Pons (tissue), 1 donor: ENCODE measurements at regions not wholly inside any gene's neighbourhood (a gene's known extent, or its start where the extent isn't known, plus 50 kb on each side); places are given as distances from the start of the nearest gene placed in this dataset.
"Not testable (repeated sequence)": the region's sequence is repeated elsewhere in the genome, so short reads cannot be mapped to it uniquely, and the experiment has no call there.

Experiments used
- DNase-seq: peaks from one replicate; pipeline ENCODE4 v3.0.0-alpha.2; 2016; ENCODE audit warnings: low spot score

DNA sequence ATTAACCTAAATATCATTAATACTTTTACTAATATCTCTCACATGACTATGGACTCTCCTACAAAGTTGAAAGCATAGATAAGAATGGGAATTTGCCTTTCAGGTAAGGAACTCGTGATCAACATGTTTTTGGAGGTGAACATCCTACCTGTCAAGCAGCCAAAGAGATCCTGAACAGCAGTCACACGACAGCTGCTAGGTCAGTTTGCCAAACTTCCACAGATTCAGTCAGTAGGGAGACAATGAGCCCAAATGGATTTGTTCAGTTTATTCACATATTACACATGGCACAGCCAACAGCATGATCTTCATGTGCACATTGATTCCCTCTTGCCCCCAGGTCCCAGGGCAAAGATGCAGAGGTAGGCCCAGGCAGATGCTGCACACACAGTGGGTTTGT lies 86.1 kb upstream of the LOC128125822 start:
- DNase-seq: no peak

DNA sequence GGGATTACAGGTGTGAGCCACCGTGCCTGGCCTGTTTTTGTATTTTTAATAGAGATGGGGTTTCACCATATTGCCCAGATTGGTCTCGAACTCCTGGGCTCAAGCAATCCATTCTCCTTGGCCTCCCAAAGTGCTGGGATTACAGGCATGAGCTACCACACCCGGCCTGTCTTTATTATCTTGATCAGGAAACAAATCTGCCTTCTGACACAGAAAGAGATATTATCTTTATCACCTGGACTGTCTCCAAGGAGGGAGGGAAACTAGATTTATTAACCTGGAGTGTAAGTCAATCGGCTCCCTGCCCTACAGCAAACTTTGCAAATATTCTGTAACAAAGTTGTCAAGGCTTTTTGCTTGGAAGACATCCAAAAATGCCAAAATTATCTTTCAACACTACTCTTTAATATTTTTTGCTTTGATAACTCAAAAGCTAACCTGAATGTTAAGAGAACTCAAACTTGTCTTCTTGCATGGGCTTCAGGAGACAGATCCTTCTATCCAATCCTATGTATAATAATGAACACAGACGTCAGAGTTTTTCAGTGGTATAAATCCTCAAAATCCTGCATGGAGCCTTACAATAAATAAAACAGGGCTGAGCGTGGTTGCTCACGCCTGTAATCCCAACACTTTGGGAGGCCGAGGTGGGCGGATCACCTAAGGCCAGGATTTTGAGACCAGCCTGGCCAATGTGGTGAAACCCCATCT lies 85.0 kb upstream of the LOC128125822 start:
- DNase-seq: no peak

DNA sequence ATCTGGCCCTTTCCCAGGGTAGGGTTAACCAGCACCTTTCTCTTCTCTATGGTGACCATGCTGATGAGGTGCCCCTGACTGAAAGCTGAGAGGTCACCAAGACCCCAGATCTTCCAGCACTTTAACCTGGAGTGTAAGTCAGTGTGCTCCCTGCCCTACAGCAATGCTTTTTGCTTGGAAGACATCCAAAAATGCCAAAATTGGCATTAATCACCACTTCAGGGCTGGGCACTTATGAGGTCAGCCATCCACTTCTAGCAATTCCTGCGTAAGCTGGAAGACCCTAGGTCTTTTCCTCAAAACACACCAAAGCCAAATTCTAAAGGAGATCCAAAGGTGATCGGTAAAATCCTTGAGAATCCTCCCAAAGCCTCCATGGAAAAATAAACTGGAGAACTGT lies 81.2 kb upstream of the LOC128125822 start:
- DNase-seq: no peak

DNA sequence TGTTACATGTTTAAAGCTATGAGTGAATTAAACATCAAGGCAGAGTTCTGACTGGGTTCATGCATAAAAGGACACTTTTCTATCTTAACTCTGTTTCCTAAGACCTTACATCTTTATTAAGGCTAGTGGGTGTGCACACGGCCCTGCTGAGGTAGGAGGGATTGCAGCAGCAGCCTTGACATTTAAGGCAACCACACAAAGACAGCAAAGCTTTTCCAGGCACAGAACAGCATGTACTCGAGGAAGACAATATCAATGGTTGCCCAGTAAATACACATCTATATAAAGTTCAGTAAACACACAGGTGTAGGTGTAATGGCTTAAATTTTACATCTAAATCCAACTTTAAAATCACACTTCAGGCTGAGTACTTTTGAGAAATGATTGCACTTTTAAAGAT lies 79.8 kb upstream of the LOC128125822 start:
- DNase-seq: no peak

DNA sequence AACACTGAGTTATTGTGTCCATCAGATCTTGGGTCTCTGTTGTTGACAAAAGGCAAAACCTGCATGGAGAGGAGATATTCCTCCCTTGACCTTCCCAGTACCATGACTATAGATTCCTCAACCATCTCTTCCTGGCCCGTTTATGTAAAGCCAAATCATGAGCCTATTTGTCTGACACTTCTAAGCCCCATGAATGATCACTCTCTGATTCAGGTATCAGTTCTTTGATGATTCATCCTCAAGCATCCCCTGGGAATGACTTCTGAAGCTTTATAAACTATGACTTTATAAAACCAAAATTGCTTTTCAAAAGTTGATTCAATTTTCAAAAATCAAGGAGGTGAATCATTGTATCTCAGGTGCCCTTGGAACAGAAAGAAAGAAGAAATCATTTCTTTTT lies 78.7 kb upstream of the LOC128125822 start:
- DNase-seq: no peak

DNA sequence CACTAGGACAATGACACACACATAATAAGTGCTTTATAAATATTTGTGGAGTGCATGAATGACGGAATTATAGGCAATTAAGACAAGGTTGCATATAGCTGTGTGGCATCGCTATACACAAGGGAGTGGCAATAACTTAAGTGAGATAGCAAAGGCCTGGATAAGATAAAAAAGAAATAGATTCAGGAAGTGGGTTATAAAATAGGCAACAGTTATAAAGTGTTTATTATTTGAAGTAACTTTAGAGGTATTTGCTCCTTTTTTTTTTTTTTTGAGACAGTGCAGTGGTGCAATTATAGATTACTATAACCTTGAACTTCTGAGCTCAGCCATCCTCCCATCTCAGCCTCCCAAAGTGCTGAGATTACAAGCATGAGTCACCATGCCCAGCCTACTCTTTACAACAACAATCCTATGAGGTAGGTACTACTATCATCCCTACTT lies 75.9 kb upstream of the LOC128125822 start:
- no peak for DNase-seq

DNA sequence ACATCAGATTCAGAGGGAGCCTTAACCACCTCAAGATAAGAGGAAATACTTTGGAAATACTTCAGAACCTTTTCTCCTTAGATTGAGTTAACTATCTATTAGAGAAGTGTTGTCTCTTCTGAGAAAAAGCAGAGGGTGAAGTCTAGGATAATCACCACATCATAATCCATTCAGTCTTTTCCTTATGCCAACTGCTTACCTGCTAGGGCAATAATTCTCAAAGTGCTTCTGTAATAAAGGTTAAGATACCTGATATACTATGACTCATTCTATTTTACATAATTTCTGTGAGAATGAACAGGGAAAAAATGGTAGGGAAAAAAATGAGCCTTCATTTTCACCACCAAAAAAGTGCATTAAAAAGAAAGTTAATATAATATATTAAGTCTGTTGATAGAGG lies 70.1 kb upstream of the LOC128125822 start:
- no peak for DNase-seq

DNA sequence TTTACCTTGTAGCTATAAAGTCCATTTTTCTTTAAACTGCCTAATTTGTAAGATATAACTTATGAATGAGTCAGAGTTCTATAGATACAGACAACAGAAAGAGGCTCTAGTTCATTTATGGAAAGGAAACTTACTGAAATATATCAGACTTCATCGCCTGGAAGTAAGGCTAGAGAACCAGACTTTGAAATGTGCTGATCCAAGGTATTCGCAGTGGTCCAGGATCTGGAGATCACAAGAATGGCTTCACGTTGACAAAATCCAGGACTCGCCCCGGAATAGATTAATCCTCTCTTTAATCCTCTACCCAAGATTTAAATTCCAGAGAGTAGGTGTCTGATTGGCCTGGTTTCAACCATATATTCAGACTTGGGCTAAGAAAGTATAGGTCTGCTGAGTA lies 69.1 kb upstream of the LOC128125822 start:
- DNase-seq: no peak

DNA sequence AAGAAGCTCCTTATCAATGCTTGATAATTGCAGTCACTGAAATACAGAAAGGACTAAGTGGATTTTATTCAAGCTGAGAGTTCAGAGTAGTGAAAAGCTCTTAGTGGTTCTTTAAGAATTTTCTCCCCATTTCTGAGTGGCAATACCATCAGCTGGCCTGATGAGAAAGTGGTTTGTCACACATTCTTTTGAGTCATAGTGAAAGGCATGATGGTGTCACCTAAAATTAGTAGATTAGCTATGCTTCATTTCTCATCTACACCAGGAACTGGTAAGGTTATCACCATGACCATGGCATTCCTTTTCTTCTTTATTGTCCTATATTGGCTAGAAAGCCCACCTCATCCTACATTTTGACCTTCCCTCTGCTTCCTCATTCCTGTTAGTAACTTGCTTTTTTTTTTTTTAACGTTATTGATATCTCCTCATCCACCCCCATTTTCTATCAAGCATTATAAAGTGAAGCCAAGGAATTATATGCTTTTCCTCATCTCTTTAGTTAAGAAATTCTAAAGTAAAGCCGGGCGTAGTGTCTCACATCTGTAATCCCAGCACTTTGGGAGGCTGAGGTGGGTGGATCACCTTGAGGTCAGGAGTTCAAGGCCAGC lies 67.4 kb upstream of the LOC128125822 start:
- no peak for DNase-seq

DNA sequence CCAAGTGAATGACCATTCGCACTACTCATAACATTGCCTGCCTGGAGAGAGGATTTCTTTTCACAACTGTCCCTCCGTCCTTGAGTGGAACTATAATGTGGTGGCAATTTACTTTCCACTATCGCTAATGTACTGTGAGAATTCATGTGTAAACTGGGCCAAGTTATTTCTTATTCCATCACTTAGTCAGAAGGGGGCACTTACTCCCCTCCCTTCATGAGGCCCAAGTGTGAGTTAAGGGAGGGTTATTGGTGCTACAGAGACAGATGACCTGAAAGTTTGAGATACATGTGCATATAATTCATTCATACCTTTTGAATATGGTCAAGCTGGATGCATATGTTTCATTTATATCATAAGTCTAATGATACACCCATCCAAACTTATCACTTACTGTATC lies 65.2 kb upstream of the LOC128125822 start:
- no peak for DNase-seq

DNA sequence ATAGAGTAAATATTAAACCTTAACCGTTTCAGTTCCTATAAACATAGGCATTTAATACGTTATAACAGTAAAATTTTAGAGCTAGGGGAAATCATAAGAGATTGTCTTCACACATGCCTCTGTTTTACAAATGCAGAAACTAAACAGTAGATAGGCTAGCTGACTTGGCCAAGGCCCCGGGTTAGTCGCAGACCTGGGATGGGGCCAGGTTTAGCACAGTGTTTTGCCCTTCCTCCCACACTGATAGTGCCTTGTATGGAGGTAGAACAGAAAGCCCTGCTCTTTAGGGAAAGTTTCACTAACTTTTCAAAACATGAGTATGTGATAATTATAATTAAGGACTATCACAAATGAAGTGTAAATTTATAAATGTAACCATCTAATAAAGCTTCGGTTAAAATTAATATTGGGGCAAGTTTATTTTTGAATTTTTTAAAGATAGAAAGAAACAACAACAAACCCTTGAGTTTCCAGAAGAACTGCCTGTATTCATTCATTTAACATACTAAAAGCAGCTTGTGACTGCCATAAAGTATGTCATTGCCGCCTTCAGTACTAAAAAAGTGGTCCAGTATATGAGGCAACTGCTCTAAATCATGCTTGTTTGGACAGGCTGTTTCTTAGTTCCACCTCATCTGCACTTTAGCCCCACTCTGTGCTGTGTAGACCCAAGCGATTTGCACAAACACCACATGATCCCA lies 62.5 kb upstream of the LOC128125822 start:
- DNase-seq: no peak

DNA sequence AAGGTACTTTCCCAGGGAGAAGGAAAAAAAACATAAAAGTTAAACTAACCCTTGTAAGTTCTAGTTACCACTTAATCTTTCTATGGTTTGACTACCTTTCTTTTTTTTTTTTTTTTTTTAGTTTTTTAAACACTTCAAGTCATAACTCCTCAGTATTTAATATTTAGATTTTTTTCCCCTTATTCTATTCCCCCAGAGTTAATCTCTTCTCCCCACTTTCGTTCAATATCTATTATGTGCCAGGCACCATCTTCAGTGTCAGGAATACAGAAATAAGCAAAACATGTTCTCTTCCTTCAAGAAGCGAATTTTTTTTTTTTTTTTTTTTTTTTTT lies 62.0 kb upstream of the LOC128125822 start:
- no peak for DNase-seq

DNA sequence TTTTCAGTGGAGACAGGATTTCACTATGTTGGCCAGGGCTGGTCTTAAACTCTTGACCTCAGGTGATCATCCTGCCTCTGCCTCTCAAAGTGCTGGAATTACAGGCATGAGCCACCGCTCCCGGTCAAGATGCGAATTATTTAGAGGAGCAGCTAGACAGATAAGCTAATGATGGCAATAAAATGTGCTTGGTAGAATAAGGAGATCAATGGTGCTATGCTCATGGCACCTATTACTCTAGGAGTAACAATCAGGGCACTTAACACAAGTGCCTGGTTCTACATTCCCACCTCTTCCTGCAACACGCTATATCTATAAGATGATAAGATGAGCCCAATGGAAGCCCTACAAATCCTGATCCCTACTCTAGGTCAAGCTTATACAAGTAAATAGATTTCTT lies 61.4 kb upstream of the LOC128125822 start:
- DNase-seq: no peak

DNA sequence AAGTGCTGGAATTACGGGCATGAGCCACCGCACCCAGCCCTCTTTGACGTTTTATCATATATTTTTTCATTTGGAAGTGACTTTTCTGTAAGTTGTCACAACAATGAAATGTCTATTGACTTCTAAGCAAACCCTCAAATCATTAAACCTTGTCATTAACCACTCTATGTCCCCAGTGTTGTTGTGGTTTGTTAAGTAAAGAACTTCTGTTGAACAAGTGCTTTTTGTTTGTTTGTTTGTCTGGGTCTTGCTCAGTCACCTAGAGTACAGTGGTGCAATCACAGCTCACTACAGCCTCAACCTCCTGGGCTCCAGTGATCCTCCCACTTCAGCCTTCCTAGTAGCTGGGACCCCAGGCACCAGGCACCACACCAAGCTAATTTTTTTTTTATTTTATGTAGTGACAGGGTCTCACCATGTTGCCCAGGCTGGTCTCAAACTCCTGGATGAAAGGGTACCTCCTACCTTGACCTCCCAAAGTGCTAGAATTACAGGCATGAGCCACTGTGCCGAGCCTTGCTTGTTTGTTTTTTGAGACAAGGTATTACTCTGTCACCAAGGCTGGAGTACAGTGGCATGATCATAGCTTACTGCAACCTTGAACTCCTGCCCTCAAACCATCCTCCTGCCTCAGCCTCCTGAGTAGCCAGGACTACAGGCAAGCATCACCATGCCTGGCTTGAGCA lies 57.6 kb upstream of the LOC128125822 start:
- DNase-seq: no peak

DNA sequence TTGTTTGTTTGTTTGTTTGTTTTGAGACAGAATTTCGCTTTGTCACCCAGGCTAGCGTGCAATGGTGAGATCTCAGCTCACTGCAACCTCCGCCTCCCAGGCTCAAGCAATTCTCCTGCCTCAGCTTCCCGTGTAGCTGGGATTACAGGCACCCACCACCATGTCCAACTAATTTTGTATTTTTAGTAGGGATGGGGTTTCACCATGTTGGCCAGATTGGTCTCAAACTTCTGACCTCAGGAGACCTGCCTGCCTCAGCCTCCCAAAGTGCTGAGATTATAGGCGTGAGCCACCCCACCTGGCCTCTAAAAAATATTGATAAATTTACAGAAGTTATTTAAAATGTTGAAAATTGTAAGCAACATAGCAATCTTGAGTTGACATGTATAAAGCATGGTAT lies 57.1 kb upstream of the LOC128125822 start:
- DNase-seq: not testable (repeated sequence)

DNA sequence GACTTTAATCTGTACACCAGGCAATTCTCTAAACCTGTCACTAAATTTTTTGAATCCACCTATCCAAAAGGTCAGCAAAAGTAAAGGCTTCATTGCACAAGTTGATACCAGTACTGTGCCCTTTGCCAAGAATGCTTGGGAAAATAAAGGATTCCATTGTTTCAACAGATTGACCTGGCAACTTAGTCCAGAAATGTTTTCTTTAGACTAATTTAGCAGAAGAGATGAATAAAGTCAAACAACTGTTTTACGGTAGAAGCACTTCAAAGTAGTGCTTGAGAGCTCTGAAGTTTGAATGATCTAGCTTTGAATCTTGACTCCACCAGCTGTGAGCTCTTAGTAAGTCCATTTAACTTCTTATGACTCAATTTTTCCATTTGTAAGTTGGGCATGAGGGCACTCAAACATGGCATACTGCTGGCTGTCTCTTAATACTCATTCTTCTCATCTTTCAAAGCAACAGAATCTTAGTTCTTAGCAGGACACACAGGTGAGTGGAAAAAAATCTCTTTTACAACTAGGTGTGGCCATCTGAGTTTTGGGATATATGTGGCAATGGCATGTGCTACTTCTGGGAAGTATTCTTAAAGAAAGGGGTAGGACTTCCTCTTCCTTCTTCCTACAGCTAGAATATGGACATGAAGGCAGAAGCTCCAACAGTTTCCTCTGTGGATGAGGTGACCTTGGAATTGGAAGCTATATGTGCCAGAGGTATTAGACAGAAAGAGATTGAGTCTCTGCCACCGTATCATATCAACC lies 55.9 kb upstream of the LOC128125822 start:
- no peak for DNase-seq

DNA sequence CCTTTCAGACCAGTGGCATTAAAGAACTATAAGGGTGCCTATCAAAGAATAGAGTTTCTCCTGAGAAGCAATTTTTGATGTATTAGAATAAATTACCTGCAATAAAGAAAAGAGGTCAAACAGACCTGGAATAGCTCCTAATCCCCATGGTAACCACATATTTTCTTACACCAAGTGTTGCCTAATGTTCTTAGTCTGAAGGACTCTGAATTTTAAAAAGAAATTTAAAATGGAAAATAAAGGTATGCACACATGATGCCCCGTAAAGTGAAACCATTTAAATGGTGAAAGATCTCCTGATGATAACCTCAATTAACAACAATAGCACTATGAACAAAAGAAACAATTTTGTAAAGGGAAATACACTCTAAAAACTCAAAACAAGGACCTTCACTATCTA lies 55.1 kb upstream of the LOC128125822 start:
- DNase-seq: no peak

DNA sequence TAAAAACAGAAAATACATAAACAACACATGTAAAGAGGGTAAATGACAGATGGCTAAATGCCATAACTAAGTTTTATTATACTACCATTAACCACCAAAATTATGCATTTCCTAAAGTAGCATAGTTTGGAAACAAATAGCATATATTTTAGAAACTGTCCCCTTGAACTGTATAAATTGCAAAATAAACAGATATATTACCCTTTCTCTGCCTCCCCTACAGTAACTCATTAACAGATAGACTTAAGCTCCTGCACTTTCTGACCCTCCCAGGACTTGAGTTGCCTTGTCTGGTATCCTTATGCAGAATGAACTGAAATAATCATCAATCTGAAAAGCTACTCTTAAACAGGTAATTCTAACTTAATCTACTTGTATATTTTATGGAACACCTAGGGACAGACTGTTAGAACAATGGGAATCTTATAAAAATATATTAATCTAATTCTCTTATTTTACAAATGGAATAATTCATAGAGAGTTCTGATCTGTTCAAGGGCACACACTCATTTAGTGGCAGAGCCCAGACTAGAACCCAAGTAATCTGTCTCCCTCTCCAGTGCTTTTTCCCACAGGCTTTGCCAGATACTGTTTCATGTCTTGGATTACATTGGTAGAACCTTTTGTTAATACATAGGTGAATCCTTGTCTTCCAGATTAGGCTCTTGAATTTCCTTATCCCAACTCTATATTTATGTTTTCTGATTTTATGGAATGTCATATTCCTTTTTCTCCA lies 50.6 kb upstream of the LOC128125822 start:
- no peak for DNase-seq
